ENCODE measurements at regions not wholly inside any gene's neighbourhood (a gene's known extent, or its start where the extent isn't known, plus 50 kb on each side); places are given as distances from the start of the nearest gene placed in this dataset.

DNA sequence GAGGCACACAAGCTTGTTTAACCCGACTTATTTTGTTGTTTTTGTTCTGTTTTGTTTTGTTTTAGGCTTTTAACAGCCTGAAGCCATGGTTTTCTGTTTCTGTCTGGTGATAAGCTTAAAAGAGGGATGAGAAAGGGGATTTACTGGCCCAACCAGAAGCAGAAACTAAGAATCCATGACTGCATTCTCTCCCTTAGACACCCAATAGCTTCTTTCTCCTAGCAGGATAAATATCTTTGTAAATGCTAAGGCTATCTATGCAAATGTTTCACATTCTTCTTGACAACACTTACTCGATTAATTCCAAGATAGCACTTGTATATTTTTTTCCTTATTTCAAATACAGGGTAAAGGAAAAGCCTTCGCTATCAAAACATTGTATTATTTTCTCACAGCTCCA is 53.7 kb upstream of the SMAD1 start:
- DNase-seq: no peak

DNA sequence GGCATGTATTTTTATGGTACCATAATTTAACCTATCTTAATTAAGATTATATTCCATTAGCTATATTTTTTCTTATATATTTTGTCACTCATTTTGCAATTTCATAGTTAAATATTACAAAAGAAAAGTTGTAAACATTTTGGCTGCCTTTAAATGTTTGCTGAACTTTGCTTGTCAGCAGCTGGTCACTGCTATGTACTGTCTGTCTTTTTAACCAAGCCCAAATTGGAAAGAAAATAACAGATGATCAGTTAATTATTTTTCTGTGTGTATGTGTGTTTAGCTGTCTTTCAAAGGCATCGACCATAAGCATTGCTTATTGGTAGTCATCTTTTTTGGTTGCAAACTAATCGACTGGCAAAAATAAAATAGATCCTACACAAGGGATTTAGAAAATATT is 54.4 kb upstream of the SMAD1 start:
- no peak for DNase-seq

DNA sequence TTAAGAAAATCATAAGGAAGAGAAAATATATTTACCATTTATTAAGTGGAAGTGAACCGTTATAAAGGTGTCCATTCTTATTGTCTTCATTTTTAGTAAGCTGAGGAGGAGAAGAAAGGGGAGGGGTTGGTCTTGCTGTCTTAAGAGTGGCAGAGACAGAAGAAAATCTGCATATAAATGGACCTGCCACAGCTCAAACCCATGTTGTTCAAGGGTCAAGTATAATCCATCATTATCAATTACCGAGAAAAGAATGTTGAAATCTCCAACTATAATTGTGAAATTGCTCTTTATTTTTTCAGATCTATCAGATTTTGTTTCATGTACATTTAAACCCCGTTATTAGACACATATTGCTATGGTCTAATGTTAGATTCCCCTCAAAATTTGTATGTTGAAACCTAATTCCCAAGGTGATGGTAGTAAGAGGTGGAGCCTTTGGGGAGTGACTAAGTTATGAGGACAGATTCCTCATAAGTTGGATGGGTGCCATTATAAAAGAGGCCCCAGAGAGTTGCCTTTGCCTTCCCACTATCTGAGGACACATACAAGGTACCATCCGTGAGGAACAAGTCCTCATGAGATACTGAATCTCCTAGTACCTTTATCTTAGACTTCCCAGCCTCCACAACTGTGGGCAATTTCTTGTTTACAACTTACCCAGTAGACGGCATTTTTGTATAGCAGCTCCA is 58.5 kb upstream of the SMAD1 start:
- no peak for DNase-seq

- DNase-seq: no peak
Observed at GRCh38 chr4:145420595-145421214, 60.9 kb upstream of the SMAD1 start.

DNA sequence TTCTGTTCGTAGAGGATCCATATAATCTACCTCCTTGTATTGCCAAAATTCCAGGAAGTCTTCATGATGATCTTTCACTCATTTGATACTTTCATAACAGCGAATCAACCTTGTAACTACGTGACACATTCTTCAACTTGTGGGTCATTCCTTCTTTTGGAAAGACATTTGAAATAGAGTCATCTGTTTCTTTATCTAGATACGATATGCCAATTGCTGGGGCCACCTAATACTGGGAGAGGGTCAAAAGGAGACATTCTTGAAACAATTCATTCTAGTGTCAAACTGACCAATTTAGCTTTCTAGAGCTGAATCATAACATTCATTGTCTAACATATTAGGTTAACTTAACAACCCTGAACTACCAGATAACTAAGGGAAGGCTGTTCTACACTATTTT is 62.9 kb upstream of the SMAD1 start:
- no peak for DNase-seq

DNA sequence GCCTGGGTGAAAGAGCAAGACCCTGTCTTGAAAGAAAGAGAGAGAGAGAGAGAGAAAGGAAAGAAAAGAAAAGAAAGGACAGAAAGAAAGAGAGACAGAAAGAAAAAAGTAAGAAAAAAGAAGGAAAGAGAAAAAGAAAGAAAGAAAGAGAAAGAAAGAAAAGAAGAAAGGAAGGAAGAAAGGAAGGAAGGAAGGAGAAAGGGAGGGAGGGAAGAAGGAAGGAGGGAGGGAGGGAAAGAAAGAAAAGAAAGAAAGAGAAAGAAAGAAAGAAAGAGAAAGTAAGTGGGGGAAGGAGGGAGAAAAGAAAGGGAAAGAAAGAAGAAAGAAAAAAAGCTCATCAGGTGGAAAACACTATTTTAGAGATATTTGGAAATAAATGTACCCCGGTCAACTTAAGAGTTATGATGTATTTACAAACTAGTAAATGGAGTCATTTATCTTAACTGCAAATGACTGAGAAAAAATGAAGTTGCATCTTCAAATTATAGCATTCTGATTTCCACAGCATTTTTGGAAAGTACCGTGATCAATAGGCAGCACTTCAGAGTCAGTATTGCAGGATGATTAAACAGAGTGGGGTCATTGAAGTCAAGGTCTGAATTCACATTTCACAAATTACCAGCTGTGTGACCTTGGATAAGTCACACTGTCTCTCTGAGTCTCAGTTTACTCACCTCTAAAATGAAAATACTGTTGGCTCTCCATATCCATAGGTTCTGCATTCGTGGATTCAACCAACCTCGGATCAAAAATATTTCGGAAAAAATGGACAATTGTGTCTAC is 64.1 kb upstream of the SMAD1 start:
- no peak for DNase-seq

DNA sequence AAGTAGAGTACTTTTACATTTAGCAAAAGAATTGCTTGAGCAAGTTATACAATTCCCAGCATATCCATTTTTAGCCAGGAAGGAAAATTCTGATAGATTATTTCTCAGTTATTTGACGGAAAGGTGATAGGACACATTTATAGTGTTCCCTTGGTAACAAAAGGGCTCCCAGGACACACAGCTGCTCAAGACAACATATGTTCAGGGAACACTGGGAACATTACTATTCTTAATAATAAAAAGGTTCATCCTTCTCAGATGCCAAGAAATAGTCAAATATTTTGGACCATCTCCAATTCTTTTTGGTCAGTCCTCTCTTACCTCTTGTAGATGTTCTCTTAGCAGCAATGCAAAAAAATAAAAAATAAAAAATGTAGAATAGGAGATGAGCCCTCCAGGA is 66.8 kb upstream of the SMAD1 start:
- no peak for DNase-seq

DNA sequence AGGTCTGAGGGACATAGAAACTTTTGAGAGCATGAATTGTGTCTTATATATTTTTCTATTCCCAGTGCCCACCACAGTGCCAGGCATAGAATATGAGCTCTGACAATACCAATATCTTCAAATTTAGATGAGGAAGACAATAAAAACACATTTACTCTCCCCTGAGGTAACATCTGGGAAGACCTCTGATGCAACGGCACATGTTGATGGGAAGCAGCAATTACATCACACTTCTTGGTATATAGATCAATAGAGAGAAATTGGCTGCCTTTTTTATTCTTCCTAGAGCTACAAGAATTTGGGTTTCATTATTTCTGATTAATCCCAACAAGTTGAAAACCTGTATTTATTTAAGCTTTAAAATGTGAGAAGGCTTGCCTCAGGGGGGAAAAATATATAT is 67.4 kb upstream of the SMAD1 start:
- DNase-seq: no peak

GRCh38 chr4:145406970-145407369 is 74.7 kb upstream of the SMAD1 start:
- DNase-seq: no peak

- DNase-seq: no peak
Observed at GRCh38 chr4:145404761-145405160, 76.9 kb upstream of the SMAD1 start.

DNA sequence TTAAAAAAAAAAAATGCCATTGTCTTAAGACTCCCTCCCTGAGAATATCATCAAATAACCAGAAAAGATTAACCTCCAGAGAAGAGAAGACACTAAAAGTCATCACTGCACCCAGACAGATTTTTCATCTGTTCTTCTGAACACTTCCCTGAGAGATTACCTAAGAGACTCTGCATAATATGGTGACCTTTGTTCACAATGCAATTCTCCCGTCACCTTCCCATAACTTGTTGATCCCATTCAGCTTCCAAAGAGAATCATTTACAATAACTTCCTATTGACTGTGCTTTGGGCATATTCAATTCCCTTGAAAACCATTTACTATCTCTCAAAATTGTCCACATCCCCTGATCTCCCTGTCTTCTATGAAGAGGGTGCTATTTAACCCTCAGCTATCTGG is 85.1 kb upstream of the SMAD1 start:
- no peak for DNase-seq

GRCh38 chr4:145390571-145390970 is 91.1 kb upstream of the SMAD1 start:
- DNase-seq: no peak

DNA sequence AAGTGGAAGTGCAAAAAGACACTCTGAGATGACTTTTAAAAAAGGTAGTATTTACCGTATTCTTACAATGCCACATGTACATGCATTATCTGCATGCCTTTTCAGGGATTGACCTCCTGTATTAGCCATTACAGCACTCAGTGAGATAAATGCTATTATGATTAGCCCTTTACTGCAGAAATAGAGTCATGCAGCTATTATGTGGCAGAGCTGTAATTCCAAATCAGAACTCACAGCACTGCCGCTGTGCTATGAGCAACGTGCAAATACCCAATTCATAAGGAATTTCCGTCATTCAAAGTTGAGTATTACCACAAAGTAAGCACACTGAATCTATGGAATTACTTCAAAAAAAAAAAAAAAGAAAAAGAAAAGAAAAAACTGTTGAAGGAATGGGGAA is 92.1 kb upstream of the SMAD1 start:
- no peak for DNase-seq

- DNase-seq: no peak
Observed at GRCh38 chr4:145388043-145388442, 93.6 kb upstream of the SMAD1 start.

- DNase-seq: no peak
Observed at GRCh38 chr4:145387079-145387478, 94.6 kb upstream of the SMAD1 start.

- DNase-seq: no peak
Observed at GRCh38 chr4:145381163-145381562, 100.5 kb upstream of the SMAD1 start.

- no peak for DNase-seq
Observed at GRCh38 chr4:145380123-145380522, 101.5 kb upstream of the SMAD1 start.

- no peak for DNase-seq
Observed at GRCh38 chr4:145375416-145375815, 106.2 kb upstream of the SMAD1 start.

GRCh38 chr4:145352438-145353145 is 129.1 kb upstream of the SMAD1 start:
- no peak for DNase-seq

DNA sequence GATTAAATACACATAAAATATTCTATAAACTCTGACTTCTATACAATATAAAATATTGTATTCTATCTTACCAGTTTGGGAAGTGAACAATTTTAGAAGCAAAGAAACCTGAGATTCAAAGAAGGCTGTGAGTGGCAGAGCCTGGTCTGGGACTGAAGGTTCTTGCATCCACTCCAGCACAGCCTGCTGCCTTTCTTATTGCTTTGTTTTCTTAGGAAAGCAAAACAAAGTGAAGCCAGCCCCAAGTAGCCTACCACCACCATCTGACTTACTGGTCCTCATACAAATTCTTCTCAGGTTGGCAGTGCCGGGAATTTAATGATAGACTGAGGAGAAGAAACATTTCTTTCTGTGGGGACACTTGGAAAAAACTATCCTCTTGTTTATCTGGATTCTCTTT is 129.7 kb upstream of the SMAD1 start:
- no peak for DNase-seq

- DNase-seq: no peak
Observed at GRCh38 chr4:145351162-145351561, 130.5 kb upstream of the SMAD1 start.

GRCh38 chr4:145348291-145348690 is 133.4 kb upstream of the SMAD1 start:
- DNase-seq: no peak

DNA sequence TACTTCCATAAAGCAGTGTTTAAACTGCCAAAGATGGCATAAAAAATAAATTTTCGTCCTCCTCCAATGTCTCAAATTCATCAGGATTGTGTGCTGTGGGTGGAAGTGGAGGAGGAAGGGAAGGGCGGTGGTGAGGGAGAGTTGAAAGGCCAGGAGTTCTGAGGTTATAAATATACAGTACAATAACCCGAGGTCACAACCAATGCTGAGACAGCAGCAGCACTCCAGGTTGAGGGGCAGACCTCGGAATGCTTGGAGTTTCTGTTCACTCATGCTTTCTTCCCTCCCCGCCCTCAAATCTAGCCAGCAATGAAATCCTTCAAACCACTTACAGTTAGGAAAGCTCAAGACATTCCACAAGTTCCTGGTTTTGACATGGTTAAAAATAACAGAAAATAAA is 134.0 kb upstream of the SMAD1 start:
- DNase-seq: no peak

DNA sequence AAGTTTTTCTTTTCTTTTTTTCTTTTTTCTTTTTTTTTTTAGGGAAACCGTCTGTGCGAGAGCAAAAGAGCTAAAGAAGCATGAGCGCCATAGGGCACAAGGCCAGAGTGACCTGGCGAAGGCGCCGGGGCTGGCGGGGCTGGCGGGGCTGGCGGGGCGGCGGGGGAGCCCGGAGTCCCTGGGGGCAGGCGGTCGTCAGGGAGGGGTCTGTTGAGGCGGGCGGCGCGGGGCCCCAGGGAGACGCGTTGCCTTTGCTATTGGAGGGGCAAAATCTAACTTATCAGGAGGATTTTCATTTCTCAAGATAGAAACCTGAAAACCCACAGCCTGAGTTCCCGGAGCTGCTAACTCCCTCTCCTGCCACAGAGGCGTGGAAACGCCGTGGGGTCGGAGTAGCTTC is 135.6 kb upstream of the SMAD1 start:
- no peak for DNase-seq

Measured in T-helper 2 cell (primary cell).